HG03139 (cell line): ENCODE measurements at regions not wholly inside any gene's neighbourhood (a gene's known extent, or its start where the extent isn't known, plus 50 kb on each side); places are given as distances from the start of the nearest gene placed in this dataset.
"Not testable (repeated sequence)": the region's sequence is repeated elsewhere in the genome, so short reads cannot be mapped to it uniquely, and the experiment has no call there.

ENCODE experiments used
- ATAC-seq: cut with Tn5 transposase; IDR thresholded peaks from one replicate; pipeline ENCODE4 v1.9.1; 2021; ENCODE audit not compliant: unreplicated experiment

GRCh38 chr7:15057272-15057671 lies 154.7 kb upstream of the DGKB start:
- ATAC-seq = no peak

GRCh38 chr7:15054304-15054703 lies 151.8 kb upstream of the DGKB start:
- not testable (repeated sequence) for ATAC-seq

- no peak for ATAC-seq
These were observed 146.6 kb upstream of the DGKB start for GRCh38 chr7:15049157-15049556.

GRCh38 chr7:15046861-15047260 lies 144.3 kb upstream of the DGKB start:
- ATAC-seq = no peak

- no peak for ATAC-seq
These were observed 141.4 kb upstream of the DGKB start for GRCh38 chr7:15043931-15044330.

GRCh38 chr7:15042285-15043065 lies 139.9 kb upstream of the DGKB start:
- no peak for ATAC-seq

- no peak for ATAC-seq
These were observed 138.7 kb upstream of the DGKB start for GRCh38 chr7:15041226-15041625.

DNA sequence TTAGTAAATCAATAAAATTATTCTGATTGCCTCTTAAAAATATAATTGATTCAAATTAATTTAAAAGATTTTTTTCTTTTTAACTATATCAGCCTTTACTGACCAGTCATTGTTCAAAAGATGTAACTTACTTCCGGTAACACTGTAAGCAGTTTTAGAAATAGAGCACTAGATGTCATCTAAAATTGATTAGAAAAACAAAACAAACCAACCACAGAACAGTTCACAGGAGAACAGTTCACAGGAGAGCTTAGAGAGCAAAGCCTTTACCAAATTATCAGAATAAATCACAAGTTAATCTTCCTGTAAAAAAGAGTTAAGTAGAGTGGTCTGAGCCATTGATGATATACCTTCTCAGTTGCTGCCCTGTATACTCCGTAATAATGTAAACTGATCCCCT lies 133.3 kb upstream of the DGKB start:
- no peak for ATAC-seq

DNA sequence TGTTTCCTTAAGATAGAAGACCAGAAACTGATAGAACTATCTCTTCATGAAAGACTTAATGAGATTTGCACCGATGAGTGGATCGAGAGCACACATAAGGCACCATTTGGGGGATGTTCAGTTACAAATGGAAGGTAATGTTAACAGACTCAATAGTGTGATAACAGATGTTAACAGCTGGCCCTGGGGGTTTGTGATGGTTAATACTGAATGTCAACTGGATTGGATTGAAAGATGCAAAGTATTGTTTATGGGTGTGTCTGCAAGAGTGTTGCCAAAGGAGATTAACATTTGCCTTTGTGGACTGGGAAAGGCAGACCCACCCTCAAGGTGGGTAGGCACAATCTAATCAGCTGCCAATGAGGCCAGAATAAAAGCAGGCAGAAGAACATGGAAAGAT lies 130.5 kb upstream of the DGKB start:
- no peak for ATAC-seq

- no peak for ATAC-seq
These were observed 116.4 kb upstream of the DGKB start for GRCh38 chr7:15018981-15019380.

GRCh38 chr7:15016766-15017165 lies 114.2 kb upstream of the DGKB start:
- ATAC-seq = no peak

GRCh38 chr7:15016315-15016667 lies 113.7 kb upstream of the DGKB start:
- ATAC-seq = no peak

GRCh38 chr7:15015545-15016314 lies 113.2 kb upstream of the DGKB start:
- ATAC-seq = peak; percentile 88

DNA sequence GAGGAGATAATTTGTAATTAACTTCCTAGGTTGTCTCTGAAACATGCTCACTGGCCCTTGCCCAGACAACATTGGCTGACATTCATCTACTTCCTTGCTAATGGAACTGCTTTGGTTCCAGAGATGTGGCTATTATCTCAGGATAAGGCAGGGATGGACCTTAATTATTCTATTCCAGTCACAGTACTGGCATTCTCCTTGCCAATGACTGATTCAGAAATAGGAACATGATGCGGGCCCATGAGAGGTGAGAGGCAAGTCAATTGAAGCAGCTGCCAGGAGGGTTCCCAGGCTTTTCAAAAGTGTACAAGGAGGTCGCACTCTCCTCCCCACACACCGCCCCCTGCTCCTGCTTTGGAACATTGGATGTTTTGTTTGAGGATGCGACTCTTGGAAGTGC lies 109.6 kb upstream of the DGKB start:
- no peak for ATAC-seq

DNA sequence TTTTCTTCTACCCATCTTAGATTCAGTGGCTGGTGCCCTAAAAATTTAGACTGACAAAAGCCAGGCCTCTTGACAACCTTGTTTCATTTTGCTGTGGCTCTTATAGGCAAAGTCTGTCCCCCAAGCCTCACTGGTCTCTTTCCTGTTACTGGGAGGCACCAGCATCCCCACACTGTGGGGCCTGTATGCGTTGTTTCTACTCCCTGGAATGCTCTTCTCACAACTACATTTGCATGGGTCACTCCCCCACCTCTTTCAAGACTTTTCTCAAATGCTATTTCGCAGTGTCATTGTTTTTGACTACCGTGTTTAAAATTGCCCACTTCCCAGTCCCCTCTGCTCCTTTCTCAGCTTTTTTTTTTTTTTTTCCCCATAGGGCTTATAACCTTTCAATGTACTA lies 108.7 kb upstream of the DGKB start:
- no peak for ATAC-seq

GRCh38 chr7:15007507-15007906 lies 105.0 kb upstream of the DGKB start:
- ATAC-seq = no peak

- ATAC-seq = no peak
These were observed 103.1 kb upstream of the DGKB start for GRCh38 chr7:15005672-15006071.

DNA sequence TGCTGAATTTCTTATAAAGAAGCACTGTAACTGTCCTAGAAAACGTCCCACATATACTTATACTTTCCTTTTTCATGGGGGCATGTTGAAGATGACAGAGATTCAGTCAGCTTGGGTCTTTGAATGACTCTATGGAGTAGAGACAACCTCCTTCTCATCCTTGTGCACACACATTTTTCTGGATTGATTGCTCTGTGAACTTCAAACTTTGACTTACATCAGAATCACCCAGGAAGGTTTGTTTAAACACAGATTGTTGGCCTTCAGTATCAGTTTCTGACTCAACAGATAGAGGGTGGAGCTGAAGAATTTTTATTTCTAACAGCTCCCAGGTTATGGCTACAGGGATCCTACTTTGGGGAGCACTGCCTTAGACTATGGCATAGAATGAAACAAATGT lies 97.6 kb upstream of the DGKB start:
- no peak for ATAC-seq

DNA sequence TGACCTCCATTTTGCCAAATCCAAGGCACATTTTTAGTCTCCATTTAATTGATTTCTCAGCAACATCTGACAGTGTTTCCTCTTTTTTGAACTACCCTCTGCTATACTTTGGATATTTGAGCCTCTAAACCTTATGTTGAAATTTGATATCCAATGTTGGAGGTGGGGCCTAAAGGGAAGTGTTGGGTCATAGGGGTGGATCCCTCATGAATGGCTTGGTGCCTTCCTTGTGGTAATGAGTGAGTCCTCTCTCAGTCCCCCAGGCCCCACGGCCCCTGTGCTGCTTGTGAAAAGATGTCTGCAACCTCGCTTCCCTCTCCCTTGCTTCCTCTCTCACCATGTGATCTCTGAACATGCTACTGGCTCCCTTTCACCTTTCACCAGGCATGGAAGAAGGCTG lies 96.8 kb upstream of the DGKB start:
- no peak for ATAC-seq

DNA sequence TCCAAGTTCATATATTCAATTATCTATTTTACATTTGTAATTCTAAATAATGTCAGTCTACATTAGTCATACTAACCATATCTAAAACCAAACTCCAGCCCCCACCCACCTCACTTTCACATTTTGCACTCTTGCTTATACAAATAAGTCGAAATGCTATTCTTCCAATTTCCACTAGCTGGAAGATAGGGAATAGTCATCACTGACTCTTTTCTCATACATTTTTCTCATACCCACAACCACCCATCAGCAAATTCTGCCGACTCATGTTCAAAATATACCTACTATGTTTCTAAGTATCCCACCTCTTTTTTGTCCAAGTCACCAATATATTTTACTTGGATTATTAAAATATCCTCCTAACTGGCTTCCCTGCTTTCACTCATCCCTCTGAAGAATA lies 93.2 kb upstream of the DGKB start:
- no peak for ATAC-seq

DNA sequence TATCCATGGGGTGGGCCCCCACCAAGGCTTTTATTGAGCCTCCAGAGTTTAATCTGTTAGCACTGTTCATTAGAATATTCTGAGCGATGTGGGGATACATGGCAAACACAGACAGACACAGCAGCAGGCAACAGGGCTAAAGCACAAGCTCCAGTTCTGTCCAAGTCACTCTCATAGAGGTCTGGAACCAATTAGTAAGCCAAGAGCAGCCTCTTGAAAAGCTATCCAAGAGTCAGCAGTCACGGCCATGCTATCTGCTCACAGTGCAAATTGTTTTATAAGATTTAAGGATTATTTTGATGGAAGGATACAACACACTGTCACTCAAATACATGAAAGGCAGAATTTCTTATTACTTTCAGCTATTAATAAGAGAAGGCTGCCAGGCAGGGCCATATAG lies 86.4 kb upstream of the DGKB start:
- ATAC-seq = no peak

- ATAC-seq = no peak
These were observed 76.1 kb upstream of the DGKB start for GRCh38 chr7:14978687-14979086.

DNA sequence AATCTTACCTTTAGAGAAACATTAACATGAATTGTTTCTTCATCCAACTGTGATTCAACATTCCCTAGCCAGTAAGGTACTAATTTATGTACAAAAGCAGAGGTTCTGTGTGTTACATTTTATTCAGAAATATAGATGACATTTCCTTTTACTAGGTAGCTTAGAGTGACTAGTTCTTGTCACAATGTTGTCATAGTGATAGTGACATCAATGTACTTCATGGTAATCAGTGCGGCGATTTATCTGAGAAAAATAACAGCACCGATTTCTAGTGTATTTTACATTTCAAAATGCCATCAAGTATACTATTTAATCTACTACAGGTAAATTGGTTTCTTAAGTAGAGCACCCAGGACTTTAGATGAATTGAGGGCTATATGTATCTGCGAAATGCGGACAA lies 72.1 kb upstream of the DGKB start:
- no peak for ATAC-seq
